ENCODE measurements at regions not wholly inside any gene's neighbourhood (a gene's known extent, or its start where the extent isn't known, plus 50 kb on each side); places are given as distances from the start of the nearest gene placed in this dataset.

DNA sequence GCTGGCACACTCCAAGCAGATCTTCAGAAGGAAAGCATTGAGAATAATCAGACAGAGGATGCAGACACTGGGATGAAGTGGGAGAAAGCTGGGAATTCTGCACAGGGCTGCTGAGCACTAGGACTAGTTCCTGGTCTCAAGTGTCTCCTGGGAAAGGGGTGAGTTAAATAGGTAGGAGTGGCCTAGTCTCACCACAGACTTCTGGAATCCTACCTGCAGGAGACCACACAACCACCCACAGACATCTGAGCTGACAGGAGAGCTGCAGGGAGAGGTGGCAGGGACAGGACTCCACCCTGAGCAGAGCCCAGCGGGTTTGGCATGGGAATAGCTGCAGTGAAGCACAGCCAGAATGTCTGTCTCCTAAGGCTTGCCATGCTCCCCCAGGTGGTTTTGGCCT is 95.1 kb upstream of the GALNTL6 start:
- TF ChIP-seq, protein P1, sequence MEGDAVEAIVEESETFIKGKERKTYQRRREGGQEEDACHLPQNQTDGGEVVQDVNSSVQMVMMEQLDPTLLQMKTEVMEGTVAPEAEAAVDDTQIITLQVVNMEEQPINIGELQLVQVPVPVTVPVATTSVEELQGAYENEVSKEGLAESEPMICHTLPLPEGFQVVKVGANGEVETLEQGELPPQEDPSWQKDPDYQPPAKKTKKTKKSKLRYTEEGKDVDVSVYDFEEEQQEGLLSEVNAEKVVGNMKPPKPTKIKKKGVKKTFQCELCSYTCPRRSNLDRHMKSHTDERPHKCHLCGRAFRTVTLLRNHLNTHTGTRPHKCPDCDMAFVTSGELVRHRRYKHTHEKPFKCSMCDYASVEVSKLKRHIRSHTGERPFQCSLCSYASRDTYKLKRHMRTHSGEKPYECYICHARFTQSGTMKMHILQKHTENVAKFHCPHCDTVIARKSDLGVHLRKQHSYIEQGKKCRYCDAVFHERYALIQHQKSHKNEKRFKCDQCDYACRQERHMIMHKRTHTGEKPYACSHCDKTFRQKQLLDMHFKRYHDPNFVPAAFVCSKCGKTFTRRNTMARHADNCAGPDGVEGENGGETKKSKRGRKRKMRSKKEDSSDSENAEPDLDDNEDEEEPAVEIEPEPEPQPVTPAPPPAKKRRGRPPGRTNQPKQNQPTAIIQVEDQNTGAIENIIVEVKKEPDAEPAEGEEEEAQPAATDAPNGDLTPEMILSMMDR (IDR thresholded peaks at IDR 0.05), result no peak
- TF ChIP-seq ZFX (IDR thresholded peaks at IDR 0.05; ENCODE audit: borderline replicate concordance), result no peak
